T-helper 2 cell (primary cell): ENCODE measurements at regions not wholly inside any gene's neighbourhood (a gene's known extent, or its start where the extent isn't known, plus 50 kb on each side); places are given as distances from the start of the nearest gene placed in this dataset.

ENCODE experiments used
- DNase-seq, 5 experiments: peaks; one replicate each; pipeline versions ENCODE4 v3.0.0 to v3.0.0-alpha.2; 2012 to 2022

DNA sequence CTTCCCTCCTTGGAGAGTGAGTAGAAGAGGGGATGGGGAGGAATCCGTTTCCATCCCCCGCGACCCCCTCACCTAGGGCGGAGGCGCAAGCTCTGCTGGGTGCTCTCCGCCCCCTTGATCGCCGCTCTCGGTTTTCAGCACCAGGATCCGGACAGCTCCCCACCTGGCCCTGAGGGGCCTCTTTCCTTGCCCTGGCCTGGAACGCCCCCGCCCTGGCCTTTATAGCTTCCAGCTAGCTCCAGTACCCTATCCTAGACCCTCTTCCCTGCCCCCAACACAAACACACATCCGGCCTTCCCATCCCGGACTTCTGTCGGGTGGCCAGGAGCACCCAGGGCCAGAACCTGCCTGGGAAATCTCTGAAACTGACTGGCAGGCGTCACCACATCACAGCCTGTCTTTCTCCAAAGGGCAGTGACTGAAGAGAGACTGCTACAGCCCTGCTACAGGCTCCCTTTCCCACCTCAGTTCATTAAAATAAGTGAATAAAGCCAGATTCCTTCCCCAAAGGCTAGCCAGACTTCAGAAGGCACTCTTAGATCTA is 72.3 kb upstream of the LEP start:
- no peak for DNase-seq

DNA sequence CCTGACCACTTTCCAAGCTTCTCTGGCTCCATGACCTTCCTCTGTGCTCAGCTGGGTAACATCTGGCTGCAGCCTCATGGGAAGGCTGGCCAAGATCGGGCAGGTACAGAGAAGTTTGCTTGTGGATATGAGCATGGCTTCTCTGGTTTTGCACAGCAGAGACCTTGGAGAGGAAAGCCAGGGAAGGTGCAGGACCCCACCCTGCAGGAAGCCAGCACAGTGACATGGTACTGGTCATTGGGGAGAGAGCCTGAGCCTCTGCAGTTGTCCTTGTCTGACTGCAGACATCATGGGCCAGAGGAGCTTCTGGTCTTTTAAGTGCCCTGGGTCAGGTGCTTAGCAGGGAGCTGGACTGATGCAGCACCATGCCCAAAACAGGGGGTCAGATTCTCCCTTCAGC is 70.6 kb upstream of the LEP start:
- DNase-seq = no peak

DNA sequence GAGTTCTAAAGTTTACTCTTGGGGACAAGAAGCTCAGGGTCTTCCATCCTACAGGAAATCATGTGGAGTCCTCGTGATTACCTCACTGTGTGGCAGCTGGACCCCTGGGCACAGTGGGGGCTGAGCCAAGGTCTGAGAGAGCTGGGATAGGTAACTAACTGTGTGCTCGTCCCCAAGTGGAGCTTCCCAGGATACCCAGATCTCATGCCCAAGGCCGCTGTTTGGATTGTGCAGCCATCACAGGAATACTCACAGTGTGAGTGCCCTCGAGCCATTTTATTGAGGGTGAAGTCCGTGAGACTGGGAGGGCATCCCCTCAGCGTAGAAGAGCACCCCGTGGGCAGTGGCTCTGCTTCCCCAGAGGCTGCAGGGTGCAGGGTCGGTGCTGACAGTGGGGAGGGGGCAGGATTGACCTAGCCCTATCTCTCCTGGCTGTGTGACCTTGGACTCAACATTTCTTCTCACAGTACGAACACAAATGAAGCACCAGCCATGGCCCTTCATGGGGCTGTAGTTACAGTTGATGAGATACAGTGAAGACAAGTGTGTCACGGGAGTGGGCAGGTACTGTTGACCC is 69.6 kb upstream of the LEP start:
- DNase-seq = no peak

DNA sequence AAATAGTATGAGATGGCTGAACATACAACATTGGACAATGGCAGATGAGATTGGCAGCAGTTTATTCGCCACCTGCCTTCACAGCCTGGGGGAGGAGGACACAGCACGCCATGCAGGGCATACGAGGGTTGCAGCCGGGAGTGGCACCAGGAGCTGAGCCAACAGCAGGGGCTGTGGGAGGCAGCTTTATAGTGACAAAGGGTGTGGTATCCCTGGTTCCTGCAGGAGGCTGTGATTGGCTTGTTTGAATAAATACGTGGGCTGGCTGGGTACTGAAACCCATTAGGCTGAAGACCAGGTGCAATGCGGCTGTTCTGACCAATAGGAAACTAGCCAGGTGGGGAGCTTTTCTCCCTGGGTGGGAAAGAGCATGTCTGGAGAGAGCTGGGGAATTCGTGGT is 68.9 kb upstream of the LEP start:
- no peak for DNase-seq

DNA sequence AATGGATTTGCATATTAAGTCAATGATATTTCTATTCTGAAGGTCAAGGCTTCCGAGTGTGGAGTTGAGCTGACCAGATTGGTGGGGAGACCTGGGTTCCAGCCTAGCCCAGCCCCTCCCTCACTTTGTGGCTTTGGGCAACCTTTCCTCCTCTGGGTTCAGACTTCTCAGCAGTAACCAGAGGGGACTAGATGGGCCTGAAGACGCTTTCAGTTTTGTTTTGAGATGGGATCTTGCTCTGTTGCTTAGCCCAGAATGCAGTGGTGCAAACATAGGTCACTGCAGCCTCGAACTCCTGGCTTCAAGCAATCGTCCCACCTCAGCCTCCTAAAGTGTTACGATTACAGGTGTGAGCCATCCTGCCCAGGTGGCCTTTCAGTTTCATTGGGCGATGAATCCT is 68.1 kb upstream of the LEP start:
- DNase-seq = no peak

DNA sequence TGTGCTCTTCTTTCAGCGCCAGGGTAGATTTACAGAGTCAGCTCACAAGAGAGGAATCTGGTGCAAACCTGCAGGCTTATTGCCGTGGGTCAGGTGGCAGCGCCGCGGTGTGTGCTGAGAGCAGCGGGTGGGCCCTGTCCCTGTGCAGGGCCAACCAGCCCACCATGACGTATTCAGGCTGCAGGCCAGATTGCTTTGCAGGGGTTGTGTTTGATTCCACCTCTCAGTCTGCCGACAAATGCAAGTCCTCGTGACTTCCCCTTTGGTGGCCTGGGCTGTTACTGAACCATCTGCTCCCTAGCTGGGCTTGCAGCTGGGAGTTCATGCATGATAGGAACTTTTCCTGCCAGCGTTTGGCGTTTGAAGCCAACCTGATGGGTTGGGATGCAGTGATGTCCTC is 66.7 kb upstream of the LEP start:
- no peak for DNase-seq

DNA sequence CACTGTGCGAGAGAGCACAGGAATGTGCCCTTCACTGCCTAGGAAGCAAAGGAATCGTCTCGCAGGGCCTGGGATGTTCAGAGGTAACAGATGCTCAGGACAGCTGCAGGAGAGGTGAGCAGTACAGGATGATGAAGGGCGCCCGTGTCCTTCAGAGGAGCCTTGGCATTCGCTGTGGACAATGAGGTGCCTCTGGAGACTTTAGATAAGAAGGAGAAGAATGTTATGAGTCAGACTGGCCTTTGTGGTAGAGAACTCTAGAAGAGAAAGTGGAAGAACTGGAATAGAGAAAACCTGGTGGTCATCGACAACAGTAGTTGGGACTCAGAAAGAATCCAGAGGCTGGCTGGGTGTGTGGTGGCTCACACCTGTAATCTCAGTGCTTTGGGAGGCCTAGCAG is 64.4 kb upstream of the LEP start:
- DNase-seq = no peak

DNA sequence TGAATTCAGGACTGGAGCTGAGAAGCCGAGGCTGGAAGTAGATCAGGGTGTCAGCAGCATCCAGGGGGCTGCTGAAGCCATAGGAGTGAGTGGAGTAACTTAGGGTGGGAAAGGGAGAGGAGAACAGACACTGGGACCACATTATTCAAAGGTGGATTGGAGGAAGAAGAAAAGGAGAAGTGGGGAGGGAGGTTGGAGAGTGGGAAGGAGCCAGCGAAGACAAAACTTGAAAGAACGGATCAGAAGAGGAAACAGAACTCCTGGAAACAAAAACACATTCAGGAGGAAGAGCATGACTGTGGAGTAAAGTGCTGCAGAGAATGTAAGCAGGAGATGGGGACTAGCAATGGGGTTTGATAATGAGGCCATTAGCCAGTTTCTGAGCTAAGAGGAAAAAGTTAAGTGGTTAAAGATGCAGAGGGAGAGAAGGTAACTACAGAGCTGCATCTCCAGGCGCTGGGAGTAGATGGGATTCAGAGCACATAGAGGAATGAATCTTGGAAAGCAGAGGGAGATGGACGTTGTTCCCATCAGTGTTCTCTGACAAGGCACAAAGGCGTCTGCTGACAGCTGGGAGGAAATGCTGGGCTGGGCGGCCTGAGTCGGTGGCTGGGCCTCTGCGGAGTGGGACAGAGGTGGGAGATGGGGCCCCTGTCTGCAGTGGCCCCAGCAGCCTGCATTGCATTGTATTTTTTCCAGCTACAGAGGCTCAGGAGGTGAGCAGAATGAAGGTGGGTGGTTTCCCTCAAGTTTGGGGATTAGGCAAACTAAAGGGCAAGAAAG is 63.1 kb upstream of the LEP start:
- DNase-seq = no peak

DNA sequence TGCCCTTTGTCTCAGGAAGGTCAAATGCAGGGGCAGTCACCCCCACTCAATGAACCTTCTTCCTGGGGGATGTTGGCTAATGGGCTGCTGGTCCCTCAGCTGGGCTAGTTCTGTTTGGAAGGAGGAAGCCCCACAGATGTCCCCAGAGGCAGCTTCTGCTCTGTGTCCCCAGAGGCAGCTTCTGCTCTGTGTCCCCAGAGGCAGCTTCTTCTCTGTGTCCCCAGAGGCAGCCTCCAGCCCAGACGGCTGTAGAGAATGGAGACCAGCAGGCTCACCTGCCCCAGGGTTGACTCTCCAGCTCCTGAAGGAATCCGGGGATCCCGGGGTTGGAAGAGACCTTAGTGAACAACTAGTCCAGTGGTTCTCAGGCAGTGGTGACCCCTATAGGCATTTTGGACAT is 62.5 kb upstream of the LEP start:
- DNase-seq = no peak

DNA sequence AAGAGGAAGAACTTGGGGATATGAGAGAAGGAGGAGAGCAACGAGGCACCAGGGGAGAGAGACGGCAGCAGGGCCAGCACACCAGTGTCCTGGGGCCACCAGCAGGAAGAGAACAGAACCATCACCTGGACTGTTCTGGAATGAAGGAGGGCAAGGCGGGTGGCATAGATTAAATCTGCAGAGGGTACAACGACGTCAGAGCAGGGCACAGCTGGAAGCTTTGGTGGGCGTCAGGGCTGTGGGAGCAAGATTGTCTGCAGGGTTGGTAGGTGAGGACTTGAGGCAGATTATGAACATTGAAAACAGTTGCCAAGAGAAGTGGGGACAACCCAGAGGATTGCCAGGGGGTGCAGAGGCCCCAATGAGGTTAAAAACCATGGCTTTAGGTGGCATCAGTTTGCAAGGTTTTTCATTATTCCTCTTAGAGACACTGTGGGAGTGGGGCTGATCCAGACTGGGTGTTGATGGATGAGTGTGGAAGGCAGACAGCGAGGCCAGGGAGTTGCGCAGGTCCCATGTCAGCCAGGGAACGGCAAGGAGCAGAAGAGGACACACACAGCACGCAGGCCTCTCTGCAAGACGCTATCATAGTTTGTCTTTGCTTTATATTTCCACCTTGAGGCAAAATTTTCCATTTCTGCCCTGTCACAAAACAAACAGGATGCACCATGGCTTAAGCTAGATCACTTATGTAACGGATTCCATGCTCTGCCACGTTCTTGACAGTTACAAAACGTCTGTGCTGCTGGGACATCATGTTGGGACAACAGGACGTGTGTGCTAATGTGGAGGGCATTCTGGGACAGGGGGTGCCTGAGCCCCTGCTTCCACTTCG is 52.5 kb upstream of the LEP start:
- DNase-seq = no peak

DNA sequence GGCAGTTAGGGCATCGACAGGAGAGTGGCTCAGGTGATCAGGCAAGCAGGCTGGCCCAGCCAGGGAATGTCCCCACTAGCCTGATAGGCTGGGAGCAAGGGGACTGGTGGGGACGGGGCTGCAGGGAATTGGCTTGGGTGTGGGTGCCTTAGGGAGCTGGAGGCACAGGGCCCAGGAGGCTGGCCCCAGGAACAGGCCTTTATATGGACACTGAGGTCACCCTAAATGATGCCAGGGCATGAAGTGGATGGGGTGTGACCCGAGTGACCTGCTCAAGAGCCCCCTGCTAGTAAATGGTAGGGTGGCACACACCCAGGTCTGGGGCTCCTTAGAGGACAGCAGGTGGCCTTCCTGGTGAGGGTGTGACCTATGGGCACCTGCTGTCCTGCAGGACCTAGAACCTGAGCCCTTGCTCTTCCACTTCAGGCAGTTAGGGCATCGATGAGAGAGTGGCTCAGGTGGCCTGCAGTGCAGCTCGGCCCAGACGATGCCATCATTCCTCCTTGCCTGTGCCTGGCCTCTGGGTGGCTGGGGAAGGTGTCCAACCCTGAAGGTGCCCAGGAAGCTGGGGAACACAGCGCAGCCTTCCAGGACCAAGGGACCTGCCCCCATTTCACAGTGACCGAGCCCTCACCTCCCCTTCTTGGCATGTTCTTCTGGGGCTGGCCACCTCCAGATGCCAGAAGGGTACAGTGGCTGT is 51.7 kb upstream of the LEP start:
- no peak for DNase-seq

DNA sequence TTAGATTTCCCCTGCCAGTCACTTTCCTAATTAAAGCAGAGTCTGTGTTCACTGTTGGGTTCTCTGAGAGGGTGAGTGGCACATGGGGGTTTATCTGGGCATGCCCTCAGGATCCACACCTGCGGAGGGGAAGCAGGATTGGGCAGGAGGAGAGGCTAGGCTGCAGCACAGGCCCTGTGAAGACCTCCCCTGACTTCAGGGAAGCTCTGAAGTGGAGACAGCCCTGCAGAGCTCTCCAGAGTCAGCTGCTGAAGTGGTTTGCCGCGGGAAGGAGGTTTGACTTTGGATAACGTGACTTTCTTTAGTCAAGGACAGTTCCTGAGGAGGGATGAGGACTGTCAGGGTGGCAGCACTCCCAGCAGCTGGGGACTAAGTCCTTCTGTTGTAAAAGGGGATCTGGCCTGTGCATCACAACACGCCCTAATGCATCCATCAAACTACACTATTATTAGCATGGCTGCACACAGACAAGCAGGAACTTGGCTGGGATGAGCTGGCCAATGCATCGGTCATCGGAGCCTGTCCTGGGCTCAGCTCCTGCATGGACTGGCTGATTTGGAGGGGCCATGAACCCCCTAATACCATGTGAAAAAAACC is 50.9 kb upstream of the LEP start:
- DNase-seq = no peak

DNA sequence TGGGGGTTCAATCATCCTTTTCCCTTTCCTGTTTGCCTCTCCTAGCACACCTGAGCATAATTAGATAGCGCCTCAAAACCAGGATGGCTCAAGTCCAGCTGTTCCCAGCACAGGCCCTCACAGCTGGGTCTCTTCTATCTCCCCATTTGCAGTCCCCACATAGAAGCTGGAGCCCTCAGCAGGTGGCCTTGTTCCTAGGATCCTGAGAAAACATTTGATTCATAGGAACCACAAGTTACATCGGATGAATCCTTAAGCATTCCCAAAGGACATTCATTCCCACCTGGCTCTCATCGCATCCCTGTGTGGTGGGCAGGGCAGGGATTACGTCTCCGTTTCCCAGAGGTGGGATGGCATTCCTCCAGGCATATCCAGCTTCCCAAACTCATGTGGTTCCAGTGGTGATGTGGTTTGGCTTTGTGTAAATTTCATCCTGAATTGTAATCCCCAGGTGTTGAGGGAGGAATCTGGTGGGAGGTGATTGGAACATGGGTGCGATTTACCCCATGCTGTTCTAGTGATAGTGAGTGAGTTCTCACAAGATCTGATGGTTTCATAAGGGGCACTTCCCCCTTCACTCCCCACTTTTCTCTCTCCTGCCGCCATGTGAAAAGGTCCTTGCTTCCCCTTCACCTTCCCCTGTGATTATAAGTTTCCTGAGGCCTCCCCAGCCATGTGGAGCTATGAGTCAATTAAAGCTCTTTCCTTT is 49.8 kb upstream of the LEP start:
- DNase-seq = no peak
